Epithelial cell of esophagus (primary cell): ENCODE measurements at regions not wholly inside any gene's neighbourhood (a gene's known extent, or its start where the extent isn't known, plus 50 kb on each side); places are given as distances from the start of the nearest gene placed in this dataset.
"Not testable (repeated sequence)": the region's sequence is repeated elsewhere in the genome, so short reads cannot be mapped to it uniquely, and the experiment has no call there.

Experiments used
- DNase-seq: peaks from one replicate; pipeline ENCODE4 v3.0.0; 2010; ENCODE audit warnings: low read depth
- H3K4me3 ChIP-seq: 2 replicates; pipeline ENCODE4 v1.5.1; 2011; ENCODE audit warnings: mild to moderate bottlenecking, low read length, control low read depth
- TF ChIP-seq, protein P1 (sequence below): IDR thresholded peaks from 2 replicates; pipeline ENCODE4 v1.5.1; 2011; ENCODE audit warnings: low read depth, mild to moderate bottlenecking, low read length, control low read depth, inconsistent platforms; ENCODE audit not compliant: insufficient read depth; ENCODE audit errors: missing control alignments

DNA sequence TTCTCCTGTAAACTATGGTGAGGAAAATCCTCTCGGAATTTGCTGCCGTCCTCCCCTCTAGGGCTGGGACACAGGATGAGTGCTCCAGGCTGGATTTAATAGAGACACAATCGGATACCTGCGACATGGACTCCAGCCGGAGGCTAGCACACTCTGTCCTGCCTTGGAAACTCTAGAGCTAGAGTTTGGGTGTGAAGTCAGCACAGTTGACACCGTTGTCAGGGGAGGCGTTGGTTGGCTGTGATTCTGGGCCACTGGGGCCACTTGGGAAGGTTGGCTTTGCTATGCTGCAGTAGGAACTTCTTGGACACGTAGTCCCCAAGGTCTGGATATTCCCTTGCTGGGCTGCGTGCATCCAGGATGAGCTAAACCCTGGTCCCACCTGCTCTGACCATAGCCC lies 169.4 kb downstream of the NRN1 start:
- H3K4me3 ChIP-seq = no peak overlapping the region

DNA sequence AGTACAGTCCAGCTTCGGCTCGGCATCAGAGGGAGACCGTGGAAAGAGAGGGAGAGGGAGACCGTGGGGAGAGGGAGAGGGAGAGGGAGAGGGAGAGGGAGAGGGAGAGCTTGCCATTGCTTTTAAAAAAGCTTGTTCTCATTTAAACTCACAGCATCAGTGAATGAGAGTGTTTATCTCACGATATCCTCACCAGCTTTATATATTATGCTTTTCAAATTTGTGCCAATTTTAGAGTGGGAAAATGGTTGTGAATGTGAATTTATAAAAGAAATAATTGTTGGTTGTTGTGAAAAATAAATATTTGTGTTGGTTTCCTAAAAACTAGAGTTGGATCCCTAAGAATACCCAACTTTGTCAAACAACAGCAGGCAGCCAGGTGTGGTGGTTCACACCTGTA lies 170.1 kb downstream of the NRN1 start:
- H3K4me3 ChIP-seq, DNase-seq: not testable (repeated sequence)

More for the DNA sequence above, 169.4 kb downstream of the NRN1 start:
- no peak for DNase-seq
- TF ChIP-seq, protein P1, sequence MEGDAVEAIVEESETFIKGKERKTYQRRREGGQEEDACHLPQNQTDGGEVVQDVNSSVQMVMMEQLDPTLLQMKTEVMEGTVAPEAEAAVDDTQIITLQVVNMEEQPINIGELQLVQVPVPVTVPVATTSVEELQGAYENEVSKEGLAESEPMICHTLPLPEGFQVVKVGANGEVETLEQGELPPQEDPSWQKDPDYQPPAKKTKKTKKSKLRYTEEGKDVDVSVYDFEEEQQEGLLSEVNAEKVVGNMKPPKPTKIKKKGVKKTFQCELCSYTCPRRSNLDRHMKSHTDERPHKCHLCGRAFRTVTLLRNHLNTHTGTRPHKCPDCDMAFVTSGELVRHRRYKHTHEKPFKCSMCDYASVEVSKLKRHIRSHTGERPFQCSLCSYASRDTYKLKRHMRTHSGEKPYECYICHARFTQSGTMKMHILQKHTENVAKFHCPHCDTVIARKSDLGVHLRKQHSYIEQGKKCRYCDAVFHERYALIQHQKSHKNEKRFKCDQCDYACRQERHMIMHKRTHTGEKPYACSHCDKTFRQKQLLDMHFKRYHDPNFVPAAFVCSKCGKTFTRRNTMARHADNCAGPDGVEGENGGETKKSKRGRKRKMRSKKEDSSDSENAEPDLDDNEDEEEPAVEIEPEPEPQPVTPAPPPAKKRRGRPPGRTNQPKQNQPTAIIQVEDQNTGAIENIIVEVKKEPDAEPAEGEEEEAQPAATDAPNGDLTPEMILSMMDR = no peak

DNA sequence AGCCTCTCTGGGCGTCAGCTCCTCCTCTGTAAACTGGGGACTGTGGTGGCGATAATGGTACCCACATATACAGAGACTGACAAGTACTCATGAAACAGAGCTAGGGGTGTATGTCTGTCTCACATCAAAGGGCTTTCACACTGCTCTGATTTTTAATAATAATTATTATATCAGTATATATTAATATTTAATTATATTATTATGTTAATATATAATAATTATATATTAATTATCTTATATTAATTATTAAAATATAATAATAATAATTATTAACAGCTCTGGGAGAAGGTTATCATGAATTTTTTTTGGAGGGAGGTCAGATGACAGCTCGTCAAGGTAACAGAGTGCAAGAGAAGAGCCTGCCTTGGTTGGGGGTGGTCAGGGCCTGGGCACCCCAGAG lies 173.6 kb downstream of the NRN1 start:
- no peak for DNase-seq
- H3K4me3 ChIP-seq = no peak overlapping the region
- TF ChIP-seq, protein P1 = no peak

DNA sequence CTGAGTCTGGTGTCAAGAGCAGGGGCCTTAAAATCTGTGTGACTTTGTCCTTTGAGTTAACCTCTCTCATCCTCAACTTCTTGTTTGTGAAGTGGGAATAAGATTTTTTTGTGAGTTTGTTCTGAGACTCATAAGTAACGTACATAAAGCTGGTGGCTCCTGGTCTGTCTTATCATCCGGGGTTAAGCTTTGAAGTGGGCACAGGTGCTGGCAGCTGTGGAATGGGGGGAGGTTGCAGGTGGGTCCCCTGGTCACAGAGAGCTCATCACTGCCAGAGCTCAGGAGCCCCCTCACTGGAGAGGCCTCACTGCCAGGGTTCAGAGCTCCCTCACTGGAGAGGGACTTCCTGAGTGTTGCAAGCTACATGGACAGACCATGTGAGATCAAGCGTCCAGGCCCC lies 174.1 kb downstream of the NRN1 start:
- TF ChIP-seq, protein P1 = no peak
- H3K4me3 ChIP-seq = no peak overlapping the region
- no peak for DNase-seq

DNA sequence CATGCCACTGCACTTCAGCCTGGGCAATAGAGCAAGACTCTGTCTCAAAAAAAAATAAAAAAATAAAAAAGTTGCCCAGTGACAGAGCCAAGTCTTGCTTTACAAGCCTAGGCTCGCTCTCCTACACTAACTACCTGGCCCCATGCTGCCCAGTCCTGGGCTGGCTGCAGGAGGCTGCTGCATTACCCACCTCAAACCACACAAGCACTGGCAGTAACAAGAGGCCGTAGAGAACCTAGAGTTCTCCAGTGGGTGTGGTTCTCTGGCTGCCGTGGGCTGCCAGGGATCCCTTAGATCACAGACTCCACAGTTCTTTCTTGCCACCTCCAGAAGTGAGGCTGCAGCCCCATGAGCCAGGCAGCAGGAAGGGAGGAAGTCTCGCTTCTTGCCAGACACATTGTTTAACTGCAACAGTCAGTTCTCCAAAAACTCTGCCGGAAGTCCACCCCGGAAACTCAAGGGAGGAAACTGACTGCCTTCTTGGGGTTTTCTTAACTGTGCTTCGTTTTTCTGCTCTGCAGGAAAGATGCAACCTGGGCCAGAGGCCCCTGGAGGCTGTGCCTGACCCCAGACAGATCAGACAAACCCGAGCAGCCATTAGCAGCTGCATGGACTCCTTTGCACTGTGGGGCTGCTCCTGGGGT lies 175.4 kb downstream of the NRN1 start:
- DNase-seq, H3K4me3 ChIP-seq: not testable (repeated sequence)

DNA sequence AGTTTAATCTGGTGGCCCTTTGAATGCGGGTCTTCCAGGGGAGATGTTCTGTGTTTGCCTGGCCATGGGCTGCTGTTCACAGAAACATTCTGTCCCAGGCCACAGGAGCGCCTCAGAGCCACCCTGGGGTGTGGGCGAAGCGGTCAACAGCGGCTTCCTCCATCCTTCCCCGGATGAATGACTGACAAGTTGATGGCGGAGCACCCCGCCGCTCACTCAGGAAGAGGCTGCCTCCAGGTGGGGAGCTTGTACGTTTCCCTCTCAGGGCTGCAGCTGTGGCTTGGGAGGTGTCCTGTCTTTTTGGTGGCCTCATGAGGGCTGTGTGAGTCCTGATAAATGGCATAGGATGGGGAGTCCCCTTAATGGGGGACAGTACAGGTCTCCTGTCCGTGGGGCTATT lies 178.4 kb downstream of the NRN1 start:
- DNase-seq = no peak
- TF ChIP-seq, protein P1 = no peak

DNA sequence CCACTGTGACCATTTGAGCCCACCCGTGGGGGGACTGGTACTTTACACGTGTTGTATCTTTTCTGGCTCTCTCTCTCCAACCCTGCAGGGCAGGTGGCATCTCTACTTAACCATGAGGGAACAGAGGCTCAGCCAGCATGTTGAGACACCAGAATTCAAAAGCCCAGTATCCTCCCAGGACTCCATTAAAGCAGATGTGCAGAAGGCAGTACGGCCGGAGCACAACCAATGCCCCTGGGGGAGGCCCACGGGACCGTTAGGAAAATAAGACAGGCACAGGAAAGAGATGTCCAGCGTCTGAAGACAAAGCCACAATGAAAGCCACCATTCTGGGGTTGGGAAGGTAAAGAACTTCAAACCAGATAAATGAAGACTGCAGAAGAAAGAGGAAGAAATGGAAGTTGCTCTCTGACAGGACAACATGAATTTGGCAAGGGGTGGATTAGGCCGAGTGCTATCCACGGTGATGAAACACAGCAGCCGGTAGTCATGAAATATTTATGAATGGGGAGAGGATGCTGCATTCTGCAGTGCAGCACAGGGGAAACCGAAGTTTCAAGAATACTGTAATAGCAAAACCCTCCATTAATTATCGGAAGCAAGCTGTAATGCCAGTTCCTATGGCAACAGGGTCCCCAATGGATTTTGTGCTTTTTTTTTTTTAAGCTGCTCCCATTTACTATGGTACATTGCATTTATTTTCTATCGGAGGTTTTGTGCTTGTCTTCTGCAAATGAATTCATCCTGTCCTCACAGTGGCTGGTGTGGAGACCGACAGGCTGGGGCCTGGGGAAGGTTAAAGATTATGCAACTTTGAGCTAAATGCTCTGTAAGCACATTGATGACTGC lies 179.4 kb downstream of the NRN1 start:
- H3K4me3 ChIP-seq = no peak overlapping the region
- DNase-seq = no peak
- TF ChIP-seq, protein P1 = no peak

More for the DNA sequence above, 178.4 kb downstream of the NRN1 start:
- no peak overlapping the region for H3K4me3 ChIP-seq

DNA sequence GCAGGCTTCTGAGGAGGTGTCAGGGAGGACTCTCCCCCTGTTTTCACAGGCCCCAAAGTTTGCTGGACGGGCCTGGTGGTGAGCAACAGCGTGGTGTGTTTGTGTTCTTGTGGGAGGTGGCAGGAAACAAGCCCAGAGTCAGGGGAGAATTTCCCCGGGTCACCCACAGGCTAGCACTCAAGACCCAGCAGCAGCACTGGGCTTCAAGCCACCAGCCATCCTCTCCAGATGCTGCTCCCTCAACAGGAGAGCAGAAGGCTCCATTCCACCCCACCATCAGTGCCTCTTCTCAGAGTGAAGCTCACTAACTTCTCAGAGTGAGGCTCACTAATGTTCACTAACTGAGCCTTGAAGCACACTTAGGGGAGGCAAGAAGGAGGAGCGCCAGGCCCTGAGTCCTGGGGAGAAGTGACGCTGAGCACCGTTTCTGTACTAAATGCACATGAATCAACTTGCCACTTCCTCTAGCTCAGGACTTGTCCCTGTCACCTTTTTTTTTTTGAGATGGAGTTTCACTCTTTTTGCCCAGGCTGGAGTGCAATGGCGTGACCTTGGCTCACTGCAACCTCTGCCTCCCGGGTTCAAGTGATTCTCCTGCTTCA lies 182.2 kb downstream of the NRN1 start:
- not testable (repeated sequence) for H3K4me3 ChIP-seq, DNase-seq
